HG03060 (cell line): ENCODE measurements at regions not wholly inside any gene's neighbourhood (a gene's known extent, or its start where the extent isn't known, plus 50 kb on each side); places are given as distances from the start of the nearest gene placed in this dataset.

ENCODE experiments used
- ATAC-seq: cut with Tn5 transposase; IDR thresholded peaks from one replicate; pipeline ENCODE4 v1.9.1; 2021; ENCODE audit warnings: low read depth, moderate number of reproducible peaks; ENCODE audit not compliant: unreplicated experiment

- no peak for ATAC-seq
These were observed 79.2 kb upstream of the UQCRFS1 start for GRCh38 chr19:29292153-29292552.

GRCh38 chr19:29292562-29292961 lies 79.6 kb upstream of the UQCRFS1 start:
- no peak for ATAC-seq

GRCh38 chr19:29293292-29293691 lies 80.3 kb upstream of the UQCRFS1 start:
- ATAC-seq: no peak

GRCh38 chr19:29293736-29294342 lies 80.9 kb upstream of the UQCRFS1 start:
- ATAC-seq: no peak

GRCh38 chr19:29294343-29294811 lies 81.4 kb upstream of the UQCRFS1 start:
- no peak for ATAC-seq

- ATAC-seq: no peak
These were observed 82.3 kb upstream of the UQCRFS1 start for GRCh38 chr19:29295285-29295684.

GRCh38 chr19:29297381-29297780 lies 84.4 kb upstream of the UQCRFS1 start:
- ATAC-seq: no peak

- no peak for ATAC-seq
These were observed 86.7 kb upstream of the UQCRFS1 start for GRCh38 chr19:29299416-29300380.

GRCh38 chr19:29302002-29302928 lies 89.3 kb upstream of the UQCRFS1 start:
- ATAC-seq: no peak

GRCh38 chr19:29303069-29303718 lies 90.2 kb upstream of the UQCRFS1 start:
- no peak for ATAC-seq

- ATAC-seq: no peak
These were observed 90.8 kb upstream of the UQCRFS1 start for GRCh38 chr19:29303719-29304090.

GRCh38 chr19:29305268-29305667 lies 92.3 kb upstream of the UQCRFS1 start:
- no peak for ATAC-seq

GRCh38 chr19:29308977-29309590 lies 96.1 kb upstream of the UQCRFS1 start:
- no peak for ATAC-seq

- no peak for ATAC-seq
These were observed 96.7 kb upstream of the UQCRFS1 start for GRCh38 chr19:29309637-29310036.

- ATAC-seq: no peak
These were observed 98.3 kb upstream of the UQCRFS1 start for GRCh38 chr19:29311191-29311790.

- ATAC-seq: no peak
These were observed 102.7 kb upstream of the UQCRFS1 start for GRCh38 chr19:29315556-29316190.

- no peak for ATAC-seq
These were observed 105.6 kb upstream of the UQCRFS1 start for GRCh38 chr19:29318581-29318980.

- ATAC-seq: no peak
These were observed 107.1 kb upstream of the UQCRFS1 start for GRCh38 chr19:29320086-29320485.

- ATAC-seq: no peak
These were observed 107.7 kb upstream of the UQCRFS1 start for GRCh38 chr19:29320618-29321017.
